Stimulated activated CD4-positive, alpha-beta T cell treated with anti-CD3 and anti-CD28 coated beads, Interleukin-12 subunit alpha, Interleukin-12 subunit beta, amount 100 ng/mL, for 24 hours (primary cell): ENCODE measurements at regions not wholly inside any gene's neighbourhood (a gene's known extent, or its start where the extent isn't known, plus 50 kb on each side); places are given as distances from the start of the nearest gene placed in this dataset.

Experiments used
- DNase-seq, 2 experiments: peaks; one replicate each; pipeline ENCODE4 v3.0.0-alpha.2; 2020; ENCODE audit warnings: low read depth in 2 of 2

DNA sequence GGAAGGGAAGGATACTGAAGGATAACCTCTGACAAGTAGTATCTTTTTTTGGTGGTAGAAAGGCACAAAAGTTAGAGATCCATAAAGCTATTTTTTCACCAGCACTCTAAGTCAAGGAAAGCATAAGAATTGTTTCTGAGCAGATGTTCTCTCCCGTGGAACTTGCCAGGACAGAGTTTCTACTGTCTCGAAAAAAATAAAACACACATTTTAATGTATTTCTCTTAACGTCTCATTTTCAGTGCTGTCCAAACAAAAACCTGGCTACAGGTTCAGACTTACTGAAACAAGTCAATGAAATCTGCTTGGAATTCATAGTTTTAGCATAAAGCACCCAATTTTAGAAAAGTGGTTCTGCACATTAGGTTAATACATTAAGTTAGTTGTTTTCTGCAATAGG lies 338.3 kb downstream of the LTN1 start:
- DNase-seq = no peak

DNA sequence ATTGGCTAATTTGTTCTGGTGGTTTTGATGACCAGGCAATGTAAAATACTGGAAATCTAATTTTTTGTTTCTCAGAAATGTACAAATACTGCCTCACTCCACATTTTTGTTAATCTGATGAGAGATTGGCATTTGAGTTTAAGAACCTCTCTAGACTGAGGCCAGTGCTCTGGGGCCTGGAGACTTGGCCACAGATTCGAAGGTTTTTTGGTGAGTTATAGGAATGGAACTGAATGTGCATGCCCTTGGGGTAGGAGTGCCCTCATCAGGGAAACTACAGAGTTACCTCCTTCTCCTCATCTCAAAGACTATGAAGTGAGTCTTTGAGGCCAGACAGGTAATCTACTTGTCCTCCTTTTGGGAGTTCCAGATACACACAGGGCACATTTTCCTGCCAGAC lies 347.9 kb downstream of the LTN1 start:
- DNase-seq = no peak

DNA sequence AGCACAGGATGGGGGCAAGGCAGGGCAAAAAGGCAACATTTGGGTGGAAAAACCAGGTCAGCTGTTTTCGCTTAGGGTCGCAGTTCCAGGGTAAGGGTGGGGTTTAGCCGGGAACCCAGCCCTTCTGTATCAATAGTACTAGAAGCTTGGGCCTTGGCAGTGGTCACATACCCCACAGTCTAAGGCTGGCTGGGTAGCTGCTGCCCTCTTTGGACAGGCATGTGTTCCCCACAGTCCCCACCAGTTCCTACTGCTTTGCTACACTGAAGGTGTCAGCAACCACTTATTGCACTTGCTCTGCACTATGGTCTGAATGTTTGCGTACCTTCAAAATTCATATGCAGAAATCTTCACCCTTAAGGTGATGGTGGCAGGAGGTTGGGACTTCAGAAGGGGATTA lies 349.8 kb downstream of the LTN1 start:
- no peak for DNase-seq

DNA sequence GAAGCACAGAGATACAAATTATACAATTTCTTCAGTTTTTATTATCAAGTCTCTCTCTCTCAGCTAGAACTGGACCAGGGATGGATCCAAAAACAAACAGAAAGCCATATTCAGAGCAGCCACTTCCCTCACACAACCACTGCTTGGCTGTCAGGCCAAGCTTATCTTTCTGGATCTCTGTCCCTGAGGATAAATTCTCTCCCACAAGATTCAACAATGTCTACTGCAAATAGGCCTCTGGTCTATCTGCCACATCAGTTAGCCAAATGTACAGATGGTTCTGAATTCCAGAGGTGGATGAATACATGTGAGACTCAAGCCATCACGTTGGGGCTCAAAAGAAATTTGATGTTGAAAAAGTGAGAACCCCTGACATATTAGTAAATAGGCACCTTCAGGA lies 350.9 kb downstream of the LTN1 start:
- no peak for DNase-seq

DNA sequence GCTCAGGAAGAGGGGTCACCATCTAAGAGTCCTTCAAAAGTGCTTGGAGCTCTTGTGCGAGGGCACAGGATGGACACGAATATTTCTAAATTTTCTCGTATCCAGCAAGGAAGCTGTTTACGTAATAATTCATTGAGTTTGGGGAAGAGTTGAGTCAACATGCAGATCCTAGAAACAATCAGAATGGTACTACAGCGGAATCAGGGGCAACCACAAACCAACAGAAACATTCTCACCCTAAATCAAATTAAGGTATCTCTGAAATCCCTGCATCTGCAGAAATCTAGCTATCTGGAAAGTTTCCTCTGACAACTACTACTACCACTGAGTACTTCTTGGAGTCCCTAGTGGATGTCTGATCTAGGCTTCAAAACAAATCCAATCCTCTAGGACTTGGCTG lies 352.4 kb downstream of the LTN1 start:
- DNase-seq = no peak

DNA sequence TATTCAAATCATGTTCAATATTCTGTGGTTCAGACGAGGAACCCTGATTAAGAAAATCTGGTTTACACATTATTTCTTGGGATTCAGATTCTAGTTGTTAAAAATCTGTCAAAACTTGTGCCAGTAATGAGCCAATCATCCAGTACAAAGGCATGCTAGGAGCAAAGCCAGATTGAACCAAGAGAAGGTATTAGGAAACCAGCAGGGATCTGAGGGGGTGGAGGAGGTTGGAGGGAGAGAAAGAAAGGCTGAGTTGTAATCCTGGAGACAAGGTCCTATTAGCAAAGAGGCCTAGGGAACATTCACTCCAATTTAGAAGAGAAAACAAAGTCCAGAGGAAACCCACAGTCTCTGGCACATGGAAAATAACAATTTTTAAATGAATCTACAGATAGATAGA lies 352.9 kb downstream of the LTN1 start:
- DNase-seq = no peak

DNA sequence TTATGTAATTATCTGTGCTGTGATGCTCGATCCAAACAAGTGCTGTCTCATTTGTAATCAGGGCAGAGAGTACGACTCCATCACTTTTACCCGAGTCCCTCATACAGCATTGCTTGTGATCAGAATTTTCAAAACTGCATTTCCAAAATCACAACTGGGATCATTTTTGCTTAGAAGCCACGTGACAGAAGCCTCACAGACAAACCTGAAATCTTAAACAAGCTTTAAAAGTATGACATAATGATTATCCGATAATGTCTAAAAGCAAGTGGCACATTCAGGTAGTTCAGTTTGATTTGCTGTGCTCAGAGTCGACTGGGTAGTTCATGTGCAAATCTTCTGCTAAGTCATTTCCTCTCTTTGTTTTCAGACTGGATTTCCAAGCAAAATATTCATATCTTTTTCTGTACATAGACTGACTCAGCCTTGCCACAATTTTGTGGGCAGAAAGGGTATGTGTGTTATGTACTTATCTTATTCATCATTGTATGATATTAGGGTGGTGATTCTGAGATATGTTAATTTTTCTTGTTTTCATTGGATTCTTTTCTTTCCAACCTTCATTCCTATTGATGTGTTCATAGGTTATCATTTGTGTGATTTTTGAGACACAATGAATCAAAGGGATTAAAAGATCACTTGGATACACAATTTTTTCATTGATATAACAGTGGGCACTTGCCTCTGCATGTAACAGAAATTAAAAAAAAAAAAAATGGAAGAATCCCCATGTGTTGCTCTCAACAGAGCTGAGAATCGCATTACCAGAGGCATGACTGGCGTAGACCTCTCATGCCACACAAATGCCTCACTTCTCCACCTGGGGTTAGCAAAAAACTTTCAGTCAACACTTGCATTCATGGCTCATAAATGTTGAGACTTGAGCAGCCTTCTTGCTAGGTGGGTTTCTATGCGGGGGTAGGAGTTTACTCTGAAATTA lies 355.7 kb downstream of the LTN1 start:
- DNase-seq = no peak

DNA sequence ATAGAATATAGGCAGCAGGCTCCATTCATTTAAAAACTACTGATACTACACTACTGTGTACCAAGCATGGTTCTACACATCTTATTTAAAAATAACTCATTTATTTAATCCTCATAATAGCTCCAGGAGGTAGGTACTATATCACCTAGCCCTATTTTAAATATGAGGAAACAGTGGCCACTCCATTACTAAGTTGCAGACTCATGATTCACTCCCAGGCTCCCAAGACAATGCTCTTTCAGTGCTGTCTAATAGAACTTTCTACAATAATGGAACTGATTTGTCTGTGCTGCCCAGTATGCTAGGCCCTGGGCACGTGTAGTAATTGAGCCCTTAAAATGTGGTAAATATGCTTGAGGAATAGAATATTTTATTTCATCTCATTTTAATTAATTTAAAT lies 357.1 kb downstream of the LTN1 start:
- DNase-seq = no peak

DNA sequence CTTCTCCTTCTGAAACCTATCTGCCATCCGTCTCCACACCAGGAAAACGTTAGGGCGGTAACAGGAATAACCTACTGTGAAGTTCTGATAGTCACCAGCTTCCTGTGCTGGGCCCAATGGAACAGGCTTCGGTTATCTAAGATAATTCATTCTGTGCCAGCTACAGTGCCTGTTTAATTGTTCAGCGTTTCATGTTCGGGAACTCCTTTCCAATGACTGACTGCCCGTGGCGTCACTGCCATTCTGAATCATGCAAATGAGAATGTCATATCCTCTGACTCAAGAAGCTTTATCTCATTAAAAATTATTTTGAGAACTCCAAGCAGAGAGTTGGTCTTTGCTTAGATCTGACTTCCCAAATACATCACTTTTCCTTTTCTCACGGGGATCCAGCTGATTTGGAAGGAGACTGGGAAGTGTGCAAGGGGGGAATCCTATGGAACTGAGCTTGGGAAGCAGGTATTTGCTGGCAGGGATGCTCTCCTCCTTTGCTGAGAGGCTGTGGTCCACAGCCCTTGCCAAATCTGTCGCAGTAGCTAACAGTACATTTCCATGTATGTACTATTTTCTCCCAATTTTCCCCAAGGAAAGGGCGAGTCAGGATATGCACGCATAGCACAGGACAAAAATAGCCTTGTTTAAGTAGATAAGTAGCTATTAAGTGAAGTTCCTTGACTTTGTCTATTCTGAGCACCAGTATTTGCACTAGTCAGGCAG lies 358.7 kb downstream of the LTN1 start:
- DNase-seq = no peak

DNA sequence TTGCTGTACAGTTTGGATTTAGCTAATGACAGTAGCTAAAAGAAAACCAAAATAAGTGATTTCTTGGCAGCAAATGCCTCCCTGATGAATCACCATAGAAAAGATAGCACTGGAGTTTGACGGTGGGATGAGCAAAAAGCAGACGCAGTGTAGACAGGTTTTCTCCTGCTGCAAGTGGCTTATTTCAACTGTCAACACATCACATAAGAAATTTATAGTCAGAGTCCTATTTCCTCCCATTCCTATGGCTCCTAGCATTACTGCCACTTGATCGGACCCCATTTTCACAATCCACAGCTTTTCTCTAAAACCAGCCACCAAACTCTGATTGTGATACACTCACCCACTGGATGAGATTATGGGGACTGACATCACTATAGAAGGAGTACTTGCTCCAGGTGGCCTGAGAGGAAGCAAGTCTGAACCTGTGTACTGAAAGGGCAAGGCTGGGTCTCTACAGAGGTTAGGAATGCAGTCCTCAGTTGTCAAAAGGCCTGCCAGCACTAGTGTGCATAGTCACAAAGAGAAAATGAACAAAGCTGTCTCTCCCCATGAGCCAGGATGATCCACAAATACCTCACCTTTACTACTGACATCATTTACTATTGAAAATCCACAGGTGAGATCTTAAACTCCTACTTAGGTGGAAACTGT lies 359.8 kb downstream of the LTN1 start:
- no peak for DNase-seq

DNA sequence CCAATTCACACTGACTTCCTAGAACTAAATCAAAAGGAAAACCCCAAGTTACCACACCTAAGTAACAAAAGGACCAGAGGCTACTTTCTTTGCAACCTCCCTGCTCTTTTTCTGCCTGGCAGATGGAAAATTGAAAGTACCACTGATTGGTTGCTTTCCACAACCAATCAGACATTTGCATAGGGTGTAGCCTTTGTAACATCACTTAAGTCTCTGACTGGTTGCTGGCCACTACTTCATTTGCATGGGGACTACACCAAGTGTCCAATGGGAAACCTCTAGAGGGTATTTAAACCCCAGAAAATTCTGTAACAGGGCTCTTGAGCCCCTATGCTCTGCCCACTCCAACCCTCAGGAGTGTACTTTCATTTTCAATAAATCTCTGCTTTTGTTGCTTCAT lies 365.0 kb downstream of the LTN1 start:
- no peak for DNase-seq

DNA sequence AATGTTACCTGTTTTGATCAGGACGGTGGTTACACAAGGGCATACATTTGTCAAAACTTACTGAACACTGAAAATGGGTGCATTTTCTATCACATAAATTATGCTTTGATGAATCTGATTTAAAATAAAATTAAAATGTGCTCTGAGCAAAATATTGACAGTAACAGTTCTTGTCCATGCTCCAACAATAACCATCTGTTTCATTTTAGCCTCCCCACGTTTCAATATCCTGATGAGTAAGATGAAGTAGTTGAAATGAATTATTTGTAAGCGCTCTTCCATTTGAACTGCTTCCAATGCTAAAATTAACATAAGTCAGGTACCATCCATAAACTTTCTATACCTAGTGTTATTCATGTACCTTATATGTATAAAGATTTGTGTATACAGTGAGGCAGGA lies 365.4 kb downstream of the LTN1 start:
- DNase-seq = no peak

DNA sequence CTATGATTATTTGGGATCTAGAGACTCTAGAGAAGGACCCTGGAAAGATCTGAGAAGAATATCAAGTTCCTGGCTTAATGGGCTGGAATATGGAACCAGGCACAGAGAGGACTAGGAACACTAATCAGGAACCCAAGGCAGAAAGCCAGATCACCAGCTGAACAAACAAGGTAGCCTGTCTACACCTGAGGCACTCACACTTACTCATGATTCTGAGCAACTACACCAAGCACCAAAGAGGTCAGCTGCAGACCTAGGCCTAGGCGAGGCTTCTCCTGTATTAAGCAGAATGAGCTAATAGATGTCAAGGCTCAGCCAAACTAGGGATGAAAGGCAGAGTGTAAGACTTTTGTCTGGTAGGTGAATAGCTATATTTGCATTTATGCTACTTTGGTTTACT lies 368.1 kb downstream of the LTN1 start:
- DNase-seq = no peak

DNA sequence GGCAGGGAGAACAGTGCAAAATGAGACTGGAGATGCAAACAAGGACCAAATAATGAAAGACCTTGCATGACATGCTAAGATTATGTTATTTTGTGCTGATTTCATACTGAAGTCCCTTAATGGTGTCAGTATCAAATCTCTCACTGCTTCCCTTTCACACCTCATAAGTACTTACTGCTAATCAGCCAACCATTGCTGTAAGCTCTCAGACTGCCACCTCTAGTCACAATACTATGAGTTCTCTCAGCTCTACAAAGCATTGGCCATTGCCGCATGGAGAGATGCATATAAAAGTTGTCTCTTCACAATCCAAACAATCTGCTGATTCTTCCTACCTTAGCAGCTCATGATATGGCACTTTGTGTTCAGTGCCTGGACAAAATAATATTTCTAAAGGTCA lies 375.4 kb downstream of the LTN1 start:
- no peak for DNase-seq

DNA sequence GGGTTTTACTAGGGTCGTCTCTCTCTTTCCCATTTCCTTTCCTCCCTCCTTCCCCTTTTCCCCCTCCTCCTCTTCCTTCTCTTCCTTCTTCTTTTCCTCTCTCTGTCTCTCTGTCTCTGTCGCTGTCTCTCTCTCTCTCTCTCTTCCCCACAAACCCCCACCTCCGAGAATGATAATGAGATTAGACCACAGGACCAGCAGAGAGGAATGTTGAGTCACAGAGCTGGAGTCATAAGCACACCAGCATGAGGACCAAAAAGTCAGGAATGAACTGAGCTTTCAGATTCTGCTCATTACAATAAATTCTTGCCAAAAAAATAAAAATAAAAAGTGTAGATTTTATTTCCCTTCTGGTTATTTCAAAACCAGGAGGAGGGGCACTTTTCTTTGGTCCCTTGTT lies 377.4 kb downstream of the LTN1 start:
- DNase-seq = no peak

DNA sequence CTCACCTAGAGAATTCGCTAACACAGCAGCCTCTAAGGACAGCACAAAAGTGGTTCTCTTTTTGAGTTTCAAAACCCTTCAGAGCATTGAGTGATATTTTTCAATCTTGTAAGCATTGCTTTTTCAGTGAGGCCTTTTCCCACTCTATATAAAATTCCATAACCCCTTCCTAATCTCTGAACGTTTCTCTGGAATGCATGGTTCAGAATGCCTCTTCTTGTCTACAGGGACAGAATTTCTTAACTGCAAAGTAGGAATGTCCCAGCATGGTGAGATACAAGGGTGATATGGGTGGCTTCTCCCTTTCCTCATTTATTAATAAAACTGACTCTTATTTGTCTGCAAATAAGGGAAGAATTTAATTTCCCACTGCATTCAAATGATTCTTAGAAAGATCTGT lies 377.9 kb downstream of the LTN1 start:
- DNase-seq = no peak

DNA sequence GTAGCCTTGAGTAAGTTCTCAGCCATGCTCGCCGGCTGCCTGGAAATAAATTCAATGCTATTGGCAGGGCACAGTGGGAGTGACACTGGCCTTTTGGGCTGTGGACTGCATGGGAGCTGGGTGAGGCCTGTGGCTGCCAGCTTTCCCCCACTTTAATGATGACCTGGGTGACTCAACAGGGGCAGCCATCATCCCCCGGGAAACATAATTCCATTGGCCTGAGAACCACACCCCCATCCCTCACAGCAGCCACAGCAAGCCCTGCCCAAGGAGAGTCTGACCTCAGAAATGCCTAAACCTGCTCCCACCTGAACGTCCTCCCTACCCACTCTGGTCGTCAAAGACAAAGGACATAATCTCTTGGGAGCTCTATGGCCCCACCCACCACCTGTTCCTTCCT lies 384.0 kb downstream of the LTN1 start:
- no peak for DNase-seq

DNA sequence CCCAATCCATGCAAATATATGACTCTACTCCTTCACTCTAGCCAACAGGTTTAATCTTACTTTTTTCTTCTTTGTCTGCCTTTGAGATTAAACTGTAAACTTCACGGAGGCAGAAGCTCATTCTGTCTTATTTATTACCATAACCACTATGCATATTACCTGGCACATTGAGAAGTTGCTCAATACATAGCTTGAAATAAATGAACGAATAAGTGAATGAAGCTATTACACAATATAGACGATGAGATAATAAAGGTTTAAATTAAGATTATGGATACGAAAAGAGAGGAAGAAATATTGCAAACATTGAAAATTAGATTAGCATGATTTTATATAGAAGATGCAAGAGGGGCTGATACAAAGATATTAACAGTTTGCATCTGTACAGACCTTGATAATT lies 385.1 kb downstream of the LTN1 start:
- DNase-seq = no peak

DNA sequence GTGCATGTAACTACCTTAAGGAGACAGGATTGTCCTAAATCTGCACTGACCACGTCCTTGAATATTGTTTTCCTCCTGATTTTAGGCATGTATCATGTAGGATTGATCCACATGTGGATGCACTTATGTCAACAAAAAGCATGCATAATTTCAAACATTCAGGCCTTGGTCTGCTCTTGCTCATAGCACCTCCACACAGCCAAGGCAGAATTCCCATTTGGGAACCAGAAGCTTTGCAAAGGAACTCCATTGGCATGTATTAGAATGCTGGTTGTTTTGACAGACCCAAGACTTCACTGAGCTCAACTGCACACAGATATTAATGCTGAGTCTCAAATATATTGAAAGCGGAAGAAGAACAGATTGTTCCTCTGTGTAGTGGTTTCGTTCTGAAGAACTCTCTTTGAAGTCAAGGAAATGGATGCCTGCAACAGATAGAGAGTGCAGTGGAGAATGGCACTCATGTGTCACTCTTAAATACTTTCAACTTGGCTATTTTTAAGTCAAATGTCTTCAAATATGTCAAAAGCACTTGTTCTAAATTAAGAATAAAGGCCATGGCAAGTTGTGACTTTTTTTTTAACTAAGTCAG lies 387.6 kb downstream of the LTN1 start:
- no peak for DNase-seq

DNA sequence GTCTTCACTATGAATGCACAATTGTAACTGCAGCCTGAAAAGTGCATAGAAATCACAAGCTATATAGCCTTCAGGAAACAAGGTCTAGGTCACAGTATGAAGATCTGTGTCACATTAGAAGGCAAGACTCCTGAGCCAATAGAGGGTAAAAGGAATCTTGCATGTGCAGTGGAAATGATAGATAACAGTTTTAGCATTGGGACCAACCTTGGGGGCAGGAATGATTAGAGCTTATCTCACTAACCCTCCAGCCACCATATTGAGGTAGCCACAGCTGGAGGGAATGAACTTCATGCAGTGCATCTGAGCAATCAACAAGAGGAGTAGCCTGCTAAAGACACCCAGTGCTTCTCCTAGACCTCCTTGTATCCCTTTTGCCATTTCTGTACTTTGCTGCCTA lies 390.1 kb downstream of the LTN1 start:
- DNase-seq = no peak

DNA sequence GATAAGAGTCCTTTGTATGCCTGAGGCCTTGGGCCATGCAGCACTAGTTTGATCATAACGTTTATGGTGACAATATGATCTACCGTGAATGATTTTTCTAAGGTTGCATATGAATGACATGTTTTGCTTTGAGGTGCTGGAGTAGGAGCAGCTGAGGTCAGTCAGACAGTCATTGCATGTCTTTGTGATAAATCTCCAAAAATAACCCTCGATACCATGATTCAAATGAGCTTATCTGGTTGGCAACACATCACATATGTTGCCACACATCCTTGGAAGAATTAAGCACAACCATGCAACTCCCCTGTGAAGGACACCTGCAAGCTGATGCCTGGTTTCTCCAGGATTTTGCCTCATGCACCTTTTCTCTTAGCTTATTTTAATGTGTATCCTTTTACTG lies 394.5 kb downstream of the LTN1 start:
- DNase-seq = no peak

DNA sequence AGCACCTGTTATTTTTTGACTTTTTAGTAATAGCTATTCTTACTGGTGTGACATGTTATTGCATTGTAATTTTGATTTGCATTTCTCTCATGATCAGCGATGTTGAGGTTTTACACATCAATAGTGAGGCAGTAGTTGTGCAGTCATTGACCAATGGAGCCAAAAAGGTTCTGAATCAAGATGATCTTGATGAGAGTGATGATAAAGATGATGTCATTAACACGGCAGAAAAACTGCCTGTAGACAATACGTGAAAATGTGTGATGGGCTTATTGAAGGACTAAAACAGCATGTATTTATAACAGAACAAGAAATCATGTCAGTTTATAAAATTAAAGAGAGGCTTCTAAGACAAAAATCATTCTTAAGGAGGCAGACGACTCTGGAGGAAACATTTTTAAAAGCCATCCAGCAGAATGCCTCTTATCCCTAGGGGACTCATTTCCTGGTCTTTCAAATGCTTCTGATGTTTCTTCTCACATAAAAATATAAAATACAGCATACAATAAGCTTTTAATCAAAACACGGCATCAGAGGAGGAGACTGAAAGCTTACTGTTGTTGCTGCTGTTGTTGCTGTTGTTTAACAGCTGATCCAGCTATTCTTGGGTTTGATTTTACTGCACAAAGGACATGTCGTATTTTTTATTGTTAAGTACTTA lies 400.3 kb downstream of the LTN1 start:
- no peak for DNase-seq
